ENCODE measurements at regions not wholly inside any gene's neighbourhood (a gene's known extent, or its start where the extent isn't known, plus 50 kb on each side); places are given as distances from the start of the nearest gene placed in this dataset.
A peak's percentile ranks its signal among the peaks of the same experiment; 100 is the strongest.

DNA sequence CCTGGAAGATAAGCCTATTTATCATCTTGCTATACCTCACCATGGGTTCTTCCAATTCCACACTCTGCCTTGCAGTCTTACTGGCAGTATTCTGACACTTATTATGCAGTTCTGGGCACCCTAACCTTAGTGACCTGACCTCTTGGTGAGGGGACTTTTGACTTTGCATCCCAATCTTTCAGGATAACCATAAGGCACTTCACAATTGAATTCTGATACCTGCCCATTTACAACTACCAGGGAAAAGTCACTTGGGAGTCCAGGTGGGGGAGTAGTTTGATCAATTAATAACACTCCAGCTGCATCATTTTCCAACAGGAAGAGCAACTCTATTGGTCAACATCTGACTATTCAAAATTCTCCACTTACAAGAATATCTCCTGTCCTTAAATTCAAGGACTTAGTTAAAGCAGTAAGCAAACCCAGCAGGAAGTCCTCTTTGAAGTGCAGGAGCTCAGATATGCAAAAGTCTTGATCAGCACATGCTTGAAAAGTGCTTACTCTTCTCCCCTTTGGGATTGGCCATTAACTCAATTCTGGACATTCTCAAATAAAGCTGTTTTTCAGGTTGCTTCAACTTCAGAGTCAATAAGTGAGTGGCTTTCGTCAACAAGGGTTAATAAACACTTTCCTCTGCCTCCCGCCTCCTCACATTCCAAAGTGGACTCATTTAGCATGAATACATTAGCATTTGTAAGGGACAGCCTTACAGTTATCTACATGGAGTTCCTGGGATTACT is 177.4 kb upstream of the NRIP1 start:
- DNase-seq (ENCODE audit: low spot score) = no peak

GRCh38 chr21:15242906-15243305 is 178.1 kb upstream of the NRIP1 start:
- no peak for DNase-seq (ENCODE audit: low spot score)

GRCh38 chr21:15243406-15243805 is 178.6 kb upstream of the NRIP1 start:
- no peak for DNase-seq (ENCODE audit: low spot score)

DNA sequence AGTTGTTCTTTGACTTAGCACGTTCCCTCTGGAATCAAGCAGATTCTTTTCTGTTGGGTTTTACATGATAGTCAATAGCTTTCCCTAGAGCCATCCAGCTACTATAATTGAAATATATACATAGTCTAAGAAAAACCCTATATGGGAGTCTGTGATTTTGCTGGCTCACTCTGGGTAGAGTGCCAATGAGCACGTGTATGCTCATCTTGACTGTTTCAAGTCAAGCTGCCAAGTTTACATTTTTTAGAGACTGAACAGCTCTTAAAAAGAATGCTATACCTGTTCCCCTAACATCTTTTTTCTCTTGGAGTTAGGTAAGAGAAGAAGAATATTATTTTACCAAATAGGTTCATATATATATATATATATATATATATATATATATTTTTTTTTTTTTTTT is 182.8 kb upstream of the NRIP1 start:
- DNase-seq (ENCODE audit: low spot score) = no peak

DNA sequence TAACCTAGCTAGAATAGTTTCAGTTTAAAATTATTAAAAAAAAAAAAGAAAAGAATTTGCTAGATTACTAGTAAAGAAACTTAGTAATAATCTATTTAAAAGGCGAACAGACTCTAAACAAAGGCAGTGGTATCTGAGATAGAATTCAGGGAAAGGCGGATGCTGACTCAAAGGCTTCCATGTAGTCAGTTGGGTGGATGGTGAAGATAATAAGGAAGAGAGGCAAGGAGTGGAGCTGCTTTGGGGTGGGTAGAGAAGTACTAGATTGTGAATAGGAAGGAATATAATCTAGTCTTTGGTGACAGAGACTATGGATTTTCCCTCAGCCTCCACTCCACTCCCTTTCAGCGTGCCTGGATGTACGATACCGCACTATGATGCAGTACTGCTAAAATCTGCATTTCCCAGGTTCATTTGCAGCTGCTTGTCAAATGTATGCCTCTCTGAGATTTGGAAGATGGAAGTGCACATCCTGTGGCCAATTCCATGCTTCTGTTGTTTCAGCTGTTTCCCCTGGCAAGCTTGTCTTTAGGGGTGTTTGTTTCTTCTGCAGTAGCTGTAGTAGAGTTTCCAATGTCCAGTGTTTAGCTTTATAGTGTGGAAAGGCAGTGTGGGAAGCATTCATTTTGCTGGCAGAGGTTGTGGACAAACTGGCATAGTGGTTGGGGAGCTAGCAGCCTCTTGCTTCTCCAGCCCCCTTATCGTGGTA is 184.6 kb upstream of the NRIP1 start:
- no peak for DNase-seq (ENCODE audit: low spot score)

GRCh38 chr21:15250384-15250783 is 185.6 kb upstream of the NRIP1 start:
- DNase-seq (ENCODE audit: low spot score) = no peak

DNA sequence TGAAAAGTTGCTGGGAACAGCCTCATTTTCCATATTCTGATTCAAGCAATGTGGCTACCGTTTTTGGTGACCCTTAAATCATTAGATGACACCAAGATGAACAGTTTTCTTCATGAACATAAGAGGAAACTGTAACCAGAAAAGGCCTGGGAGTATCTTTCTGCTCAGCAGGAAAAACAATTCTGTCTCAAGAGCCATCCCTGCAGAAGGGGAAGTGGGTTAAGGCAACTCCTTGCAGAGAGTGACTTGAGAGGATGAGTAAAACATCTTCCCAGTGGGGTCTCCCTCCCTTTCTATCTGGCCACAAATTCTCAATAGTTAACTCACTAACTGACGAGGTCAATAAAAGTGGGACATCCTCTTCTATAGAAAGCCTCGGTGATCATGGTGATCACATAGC is 187.6 kb upstream of the NRIP1 start:
- no peak for DNase-seq (ENCODE audit: low spot score)

GRCh38 chr21:15254111-15254510 is 189.3 kb upstream of the NRIP1 start:
- no peak for DNase-seq (ENCODE audit: low spot score)

- no peak for DNase-seq (ENCODE audit: low spot score)
Measured at GRCh38 chr21:15255261-15255660, 190.5 kb upstream of the NRIP1 start.

GRCh38 chr21:15255763-15256162 is 191.0 kb upstream of the NRIP1 start:
- peak; percentile 5 for DNase-seq (ENCODE audit: low spot score)

DNA sequence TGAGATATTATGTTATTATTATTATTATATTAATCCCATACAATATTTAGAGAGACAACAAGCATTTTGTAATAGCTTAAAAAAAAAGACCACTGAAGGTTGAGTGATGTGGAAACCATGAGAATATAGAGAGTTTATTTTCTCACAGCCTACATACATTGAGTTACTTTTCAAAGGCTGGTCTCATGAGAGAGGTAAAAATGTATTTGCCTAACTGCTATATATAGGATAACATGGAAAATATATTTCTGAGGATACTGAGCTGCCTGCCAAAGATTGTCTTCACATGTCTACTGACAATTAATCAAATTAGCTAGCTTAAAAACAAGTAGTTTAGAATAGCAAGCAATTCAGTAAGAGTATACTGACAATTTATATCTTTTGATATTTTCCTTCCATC is 192.2 kb upstream of the NRIP1 start:
- DNase-seq (ENCODE audit: low spot score) = no peak

DNA sequence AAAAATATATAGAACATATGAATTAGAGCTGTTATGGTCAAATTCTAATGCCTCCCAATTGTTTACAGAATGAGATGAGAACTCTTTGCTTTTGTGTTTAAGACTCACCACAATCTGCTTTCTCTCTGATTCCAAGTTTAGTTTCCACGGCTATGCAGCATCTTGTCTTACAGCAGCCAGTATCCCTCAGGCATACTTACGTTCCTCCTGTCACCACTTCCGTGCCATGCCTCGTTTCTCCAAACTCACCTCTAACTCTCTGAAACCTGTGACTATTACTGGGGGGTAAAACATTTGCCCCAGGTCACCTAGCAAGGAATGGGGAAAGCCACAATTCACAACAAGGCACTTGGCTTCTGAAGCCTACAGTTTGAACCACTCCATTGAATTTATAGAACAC is 192.8 kb upstream of the NRIP1 start:
- DNase-seq (ENCODE audit: low spot score) = no peak

DNA sequence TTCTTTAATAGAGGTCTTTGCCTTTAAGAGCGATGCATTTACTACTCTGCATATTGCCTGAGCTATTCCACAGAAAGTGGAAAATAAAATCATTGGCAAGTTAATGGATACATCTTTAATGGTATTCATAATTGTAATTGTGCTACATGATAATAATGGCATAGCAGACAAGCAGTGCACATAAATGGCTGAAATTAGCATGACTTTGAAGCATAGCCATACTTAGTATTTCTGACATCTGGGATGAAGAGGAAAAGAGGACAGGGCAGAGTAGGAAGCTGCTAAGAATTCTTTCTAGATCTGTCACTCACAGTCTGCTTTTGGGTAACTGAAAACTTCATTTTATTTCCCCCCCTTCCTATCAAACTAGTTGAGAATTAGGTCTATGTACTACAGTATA is 195.0 kb upstream of the NRIP1 start:
- no peak for DNase-seq (ENCODE audit: low spot score)

- no peak for DNase-seq (ENCODE audit: low spot score)
Measured at GRCh38 chr21:15260604-15261003, 195.8 kb upstream of the NRIP1 start.

GRCh38 chr21:15264084-15264665 is 199.4 kb upstream of the NRIP1 start:
- no peak for DNase-seq (ENCODE audit: low spot score)

GRCh38 chr21:15272171-15272570 is 207.4 kb upstream of the NRIP1 start:
- DNase-seq (ENCODE audit: low spot score) = no peak

DNA sequence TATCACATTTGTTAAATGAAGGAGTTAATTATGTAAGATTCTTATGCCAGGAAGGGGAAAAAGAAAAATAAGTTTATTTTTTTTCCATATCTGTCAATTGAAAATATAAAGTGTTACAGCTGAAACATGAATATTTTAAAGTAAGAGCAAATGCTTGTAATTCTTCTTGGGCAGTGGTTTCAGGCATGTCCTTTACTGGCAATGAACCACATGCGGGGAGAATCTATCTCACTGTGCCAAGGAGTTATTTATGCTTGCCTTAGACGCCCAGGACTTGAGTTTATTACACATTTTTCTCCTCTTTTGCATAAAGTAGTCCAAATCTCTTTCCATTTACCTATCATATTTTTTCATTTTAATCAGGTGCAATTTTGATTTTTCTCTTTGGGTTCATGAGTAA is 207.8 kb upstream of the NRIP1 start:
- DNase-seq (ENCODE audit: low spot score) = no peak

- DNase-seq (ENCODE audit: low spot score) = no peak
Measured at GRCh38 chr21:15273244-15273643, 208.4 kb upstream of the NRIP1 start.

DNA sequence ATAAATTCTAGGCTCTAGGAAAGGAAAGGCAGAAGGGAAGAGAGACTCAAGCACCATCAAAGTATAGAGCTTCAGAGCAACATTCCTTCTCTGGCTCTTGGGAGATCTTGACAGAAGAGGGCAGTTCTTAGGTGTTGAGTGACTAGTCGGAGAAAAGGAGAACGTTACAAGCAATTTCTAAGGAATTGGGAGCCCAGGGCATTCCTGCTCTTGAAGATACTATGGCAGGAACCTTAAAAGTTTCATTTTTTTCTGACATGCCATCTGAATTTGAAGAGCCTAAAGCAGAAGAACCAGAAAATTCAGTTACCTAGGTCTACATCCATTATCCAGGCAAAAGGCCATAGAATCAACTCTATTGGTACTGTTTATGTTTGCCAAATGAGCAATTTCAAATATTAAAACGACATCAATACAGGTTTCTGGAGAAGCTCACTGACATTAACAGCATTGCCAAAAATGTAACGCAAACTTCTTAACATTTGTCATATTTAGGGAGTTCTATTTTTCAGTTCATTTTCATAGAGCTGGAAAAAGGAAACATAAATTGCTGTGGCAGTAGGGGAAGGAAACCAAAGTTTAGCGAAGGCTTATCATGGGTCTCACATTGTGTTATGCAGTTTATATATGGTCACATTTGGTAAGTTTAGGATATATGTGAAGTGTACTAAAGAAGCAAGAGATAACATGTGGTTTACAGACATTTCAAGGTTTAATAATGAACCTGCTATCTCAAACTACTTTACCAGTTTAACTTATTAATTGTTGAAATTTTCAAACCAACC is 210.1 kb upstream of the NRIP1 start:
- no peak for DNase-seq (ENCODE audit: low spot score)

DNA sequence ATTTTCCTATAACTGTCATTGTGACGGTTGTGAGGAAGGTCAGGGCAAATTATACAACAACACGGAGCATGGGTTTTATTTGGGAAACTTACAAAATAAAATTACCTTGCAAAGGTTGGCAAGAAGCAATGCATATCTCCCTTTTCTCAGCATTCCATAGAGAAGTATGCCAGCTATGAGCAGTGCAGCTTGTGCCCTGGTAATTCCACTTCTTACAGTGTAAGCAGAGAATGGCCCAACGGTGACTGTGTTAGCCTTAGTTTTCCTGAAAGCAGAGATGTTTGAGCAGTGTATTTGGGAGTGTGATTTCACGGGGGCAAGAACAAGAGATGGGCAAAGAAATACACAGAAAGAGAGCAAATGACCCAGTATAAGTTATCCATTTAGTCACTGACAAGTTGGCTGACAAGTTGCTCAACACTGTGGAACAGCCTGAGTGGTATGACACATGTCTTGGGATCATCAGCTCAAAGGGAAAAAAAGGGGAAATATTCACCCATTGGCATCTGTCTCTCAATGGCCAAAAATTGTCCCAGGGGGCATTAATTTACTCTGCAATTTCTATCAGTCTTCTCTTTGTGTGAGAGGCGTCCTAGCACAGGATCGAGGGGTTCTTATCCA is 210.9 kb upstream of the NRIP1 start:
- no peak for DNase-seq (ENCODE audit: low spot score)

DNA sequence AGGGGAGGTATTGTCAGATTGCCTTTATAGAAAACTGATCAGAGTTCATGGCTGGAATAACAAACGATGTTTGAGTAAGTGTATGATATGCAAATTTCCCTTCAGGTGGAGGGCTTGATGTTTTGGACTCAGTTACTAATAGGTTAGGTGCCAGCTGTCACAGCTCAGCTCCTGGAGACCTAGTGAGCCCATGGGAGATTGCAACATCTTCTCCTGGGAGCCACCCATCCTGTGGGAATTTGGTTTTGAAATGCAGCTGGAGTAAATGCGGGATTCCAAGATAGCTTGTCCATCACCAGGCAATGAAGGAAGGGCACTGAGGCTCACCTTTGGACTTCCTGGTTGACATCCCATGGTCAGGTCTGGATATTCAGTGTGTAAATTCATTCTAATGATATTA is 211.4 kb upstream of the NRIP1 start:
- no peak for DNase-seq (ENCODE audit: low spot score)

- no peak for DNase-seq (ENCODE audit: low spot score)
Measured at GRCh38 chr21:15277466-15277865, 212.7 kb upstream of the NRIP1 start.
